Mesothelial cell of epicardium (in vitro differentiated cells): ENCODE measurements at regions not wholly inside any gene's neighbourhood (a gene's known extent, or its start where the extent isn't known, plus 50 kb on each side); places are given as distances from the start of the nearest gene placed in this dataset.
"Not testable (repeated sequence)": the region's sequence is repeated elsewhere in the genome, so short reads cannot be mapped to it uniquely, and the experiment has no call there.

Source experiments
- DNase-seq, 2 experiments: peaks; one replicate each; pipeline ENCODE4 v3.0.0; 2021; ENCODE audit warnings: low spot score in 2 of 2; ENCODE audit not compliant: unreplicated experiment in 2 of 2
- H3K27ac Mint-ChIP-seq: 2 replicates; pipeline ENCODE4 v1.8.0; 2021; ENCODE audit warnings: mixed read lengths
- H3K27me3 Mint-ChIP-seq: 2 replicates; pipeline ENCODE4 v1.8.0; 2021; ENCODE audit warnings: low read depth, mixed read lengths
- H3K36me3 Mint-ChIP-seq: 2 replicates; pipeline ENCODE4 v1.8.0; 2021; ENCODE audit warnings: mixed read lengths
- H3K4me1 Mint-ChIP-seq: 2 replicates; pipeline ENCODE4 v1.8.0; 2021; ENCODE audit warnings: mixed read lengths
- H3K4me3 Mint-ChIP-seq: 2 replicates; pipeline ENCODE4 v1.8.0; 2021; ENCODE audit warnings: mild to moderate bottlenecking, moderate library complexity, mixed read lengths
- H3K9me3 Mint-ChIP-seq: 2 replicates; pipeline ENCODE4 v1.8.0; 2021; ENCODE audit warnings: mixed read lengths
- CTCF ChIP-seq: fragments of 200-600 bp; sonication (generic); IDR thresholded peaks from one replicate; pipeline ENCODE4 v1.5.0; 2021; ENCODE audit warnings: antibody characterized with exemption; ENCODE audit not compliant: unreplicated experiment

GRCh38 chr19:20371911-20372310 is 193.7 kb downstream of the ZNF737 start:
- DNase-seq, result no peak
- H3K9me3 Mint-ChIP-seq, result peaks cover 50% of the 10 kb centered on the region
- no peak overlapping the region for H3K4me3 Mint-ChIP-seq
- H3K27me3 Mint-ChIP-seq, result no peaks in the 10 kb centered on the region
- H3K27ac Mint-ChIP-seq, result no peak overlapping the region
- no peak for TF ChIP-seq CTCF
- peaks cover 20% of the 10 kb centered on the region for H3K4me1 Mint-ChIP-seq
- H3K36me3 Mint-ChIP-seq, result peaks cover 11% of the 10 kb centered on the region

- H3K4me1 Mint-ChIP-seq, result peaks cover 20% of the 10 kb centered on the region
- H3K4me3 Mint-ChIP-seq, H3K27me3 Mint-ChIP-seq, DNase-seq: not testable (repeated sequence)
- H3K27ac Mint-ChIP-seq, result peak overlapping the region; percentile 54
- peaks cover 11% of the 10 kb centered on the region for H3K36me3 Mint-ChIP-seq
- H3K9me3 Mint-ChIP-seq, result peaks cover 49% of the 10 kb centered on the region
Measured at GRCh38 chr19:20371304-20371703, 194.3 kb downstream of the ZNF737 start.

GRCh38 chr19:20367811-20368294 is 197.7 kb downstream of the ZNF737 start:
- H3K36me3 Mint-ChIP-seq, result peaks cover 4% of the 10 kb centered on the region
- peak overlapping the region; percentile 27 for H3K27ac Mint-ChIP-seq
- H3K4me3 Mint-ChIP-seq, result no peak overlapping the region
- DNase-seq, result no peak
- no peak for TF ChIP-seq CTCF
- H3K27me3 Mint-ChIP-seq, result no peaks in the 10 kb centered on the region
- H3K9me3 Mint-ChIP-seq, result peaks cover 31% of the 10 kb centered on the region
- peaks cover 38% of the 10 kb centered on the region for H3K4me1 Mint-ChIP-seq

GRCh38 chr19:20365146-20365545 is 198.1 kb downstream of the ZNF486 start:
- Mint-ChIP-seq H3K4me3 (no peak overlapping the region), H3K36me3 (peaks cover 3% of the 10 kb centered on the region), H3K4me1 (peaks cover 37% of the 10 kb centered on the region), H3K27me3 (no peaks in the 10 kb centered on the region), H3K9me3 (peaks cover 19% of the 10 kb centered on the region), H3K27ac (peak overlapping the region; percentile 61)
- DNase-seq, result no peak
- TF ChIP-seq CTCF, result no peak

GRCh38 chr19:20359933-20360720 is 193.1 kb downstream of the ZNF486 start:
- Mint-ChIP-seq H3K36me3 (peaks cover 8% of the 10 kb centered on the region), H3K4me3 (no peak overlapping the region), H3K9me3 (peaks cover 28% of the 10 kb centered on the region), H3K27me3 (no peaks in the 10 kb centered on the region), H3K27ac (no peak overlapping the region), H3K4me1 (peaks cover 22% of the 10 kb centered on the region)
- peak; percentile 45 for TF ChIP-seq CTCF
- no peak for DNase-seq

GRCh38 chr19:20358841-20359465 is 191.9 kb downstream of the ZNF486 start:
- H3K4me3 Mint-ChIP-seq, DNase-seq, H3K27me3 Mint-ChIP-seq, H3K27ac Mint-ChIP-seq, H3K36me3 Mint-ChIP-seq: not testable (repeated sequence)
- Mint-ChIP-seq H3K9me3 (peaks cover 28% of the 10 kb centered on the region), H3K4me1 (peaks cover 14% of the 10 kb centered on the region)
